GM18907 (cell line): ENCODE measurements at regions not wholly inside any gene's neighbourhood (a gene's known extent, or its start where the extent isn't known, plus 50 kb on each side); places are given as distances from the start of the nearest gene placed in this dataset.

Source experiments
- ATAC-seq: cut with Tn5 transposase; IDR thresholded peaks from one replicate; pipeline ENCODE4 v1.9.1; 2021; ENCODE audit warnings: mild to moderate bottlenecking, moderate library complexity; ENCODE audit not compliant: unreplicated experiment

DNA sequence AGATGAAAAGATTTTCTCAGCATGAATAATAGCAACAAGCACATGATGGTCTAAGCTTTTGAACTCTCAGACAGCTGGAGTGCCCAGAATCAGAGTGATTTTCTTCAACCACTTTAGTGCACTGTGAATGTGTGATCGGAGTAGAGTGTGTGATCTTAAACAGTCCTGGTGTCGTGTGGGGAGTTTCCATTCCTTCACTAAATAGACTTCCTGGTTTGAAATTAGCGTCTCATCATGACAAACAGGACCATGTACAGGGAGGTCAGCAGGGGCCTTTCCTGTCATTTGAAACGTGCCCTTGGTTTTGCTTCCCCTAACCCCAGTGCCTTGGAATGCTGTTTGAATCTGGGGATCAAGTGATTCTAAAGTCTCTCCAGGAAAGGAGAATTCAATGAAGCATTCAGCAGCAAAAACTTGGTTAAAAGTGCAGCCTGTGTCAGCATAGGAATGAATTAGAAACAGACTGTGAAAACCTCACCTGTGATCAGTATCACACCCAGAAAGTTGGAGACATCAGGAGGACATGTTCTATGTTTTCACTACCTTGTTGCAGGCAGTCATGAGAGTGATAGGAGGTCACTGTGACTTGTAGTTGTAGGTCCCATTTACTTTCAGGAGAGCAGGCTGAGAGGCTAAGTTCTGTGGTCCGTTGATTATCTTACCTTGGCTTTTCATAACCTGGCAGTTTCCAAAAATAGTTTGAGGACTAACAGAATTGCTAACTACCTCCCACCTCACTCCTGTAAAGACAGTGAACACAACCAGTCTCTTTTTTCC, 400.3 kb downstream of the MTX2 start:
- ATAC-seq: no peak

DNA sequence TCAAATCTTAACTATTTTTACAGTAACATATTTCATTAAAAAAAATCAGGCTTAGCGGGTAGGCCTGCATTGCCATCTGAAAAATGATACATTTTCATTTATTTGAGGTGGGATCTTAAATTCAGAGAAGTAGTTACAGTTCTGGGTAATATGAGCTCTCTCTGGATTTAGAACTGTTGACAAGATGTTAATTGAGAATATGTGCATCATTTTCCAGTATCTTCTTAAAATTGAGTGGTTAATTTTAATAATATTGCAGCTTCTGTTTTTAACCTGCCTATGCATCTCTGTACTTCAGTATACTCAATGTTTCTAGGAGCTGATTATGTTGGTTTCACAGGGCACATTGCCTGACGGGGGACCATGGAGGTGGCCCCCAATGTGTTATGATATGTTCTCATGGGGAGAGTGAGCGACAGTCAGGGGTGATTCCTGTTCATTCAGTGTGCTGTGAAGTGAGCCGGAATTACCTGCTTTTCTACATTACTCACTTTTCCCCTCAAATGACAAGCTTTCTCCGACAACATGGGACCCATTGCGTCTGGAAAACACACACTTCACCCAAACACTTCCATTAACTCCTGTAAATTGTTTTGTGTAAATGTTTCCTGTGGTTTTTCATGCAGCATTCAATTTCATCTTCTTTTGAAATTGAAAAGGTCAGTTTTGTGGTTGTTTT, 406.2 kb downstream of the MTX2 start:
- ATAC-seq: no peak

DNA sequence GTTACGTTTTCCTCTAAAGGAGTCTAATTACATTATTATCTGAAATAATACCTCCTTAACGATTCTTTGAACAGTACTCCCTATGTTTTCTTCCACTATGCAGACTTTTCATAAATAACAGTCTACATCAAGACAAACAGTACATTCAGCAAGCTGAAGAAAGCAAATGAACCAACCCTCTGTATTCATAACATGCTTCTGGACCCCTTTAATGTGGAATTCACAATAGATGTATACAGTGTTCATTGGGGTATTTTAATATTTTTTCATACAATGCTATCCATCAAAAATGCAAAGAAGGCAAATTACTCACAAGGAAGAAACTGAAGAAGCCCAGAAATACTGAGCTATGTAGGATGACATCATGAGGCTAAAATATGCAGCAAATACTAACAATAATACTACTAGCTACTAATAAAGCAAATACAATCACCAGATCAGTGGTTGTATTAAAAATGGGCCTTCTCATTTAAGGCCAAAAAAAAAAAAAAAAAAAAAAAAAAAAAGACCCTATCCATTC, 408.6 kb downstream of the MTX2 start:
- ATAC-seq: no peak

DNA sequence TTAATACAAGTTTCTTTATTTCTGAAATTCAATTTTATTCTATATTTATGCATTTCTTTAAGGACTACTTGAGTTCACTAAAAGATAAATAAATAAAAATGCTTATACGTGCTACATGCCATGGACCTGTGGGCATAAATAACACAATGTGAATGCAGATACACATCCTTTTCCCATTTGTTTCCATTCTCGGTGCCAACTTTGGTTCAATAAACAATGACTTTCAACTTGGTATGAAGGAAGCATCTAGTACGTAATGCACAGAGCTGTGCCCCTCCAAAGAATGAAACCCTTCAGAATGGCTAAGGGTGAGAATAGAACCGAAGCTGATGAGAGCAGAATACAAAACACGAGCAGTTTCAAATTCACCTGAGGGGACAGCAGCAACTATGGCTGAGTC, 409.3 kb downstream of the MTX2 start:
- no peak for ATAC-seq

DNA sequence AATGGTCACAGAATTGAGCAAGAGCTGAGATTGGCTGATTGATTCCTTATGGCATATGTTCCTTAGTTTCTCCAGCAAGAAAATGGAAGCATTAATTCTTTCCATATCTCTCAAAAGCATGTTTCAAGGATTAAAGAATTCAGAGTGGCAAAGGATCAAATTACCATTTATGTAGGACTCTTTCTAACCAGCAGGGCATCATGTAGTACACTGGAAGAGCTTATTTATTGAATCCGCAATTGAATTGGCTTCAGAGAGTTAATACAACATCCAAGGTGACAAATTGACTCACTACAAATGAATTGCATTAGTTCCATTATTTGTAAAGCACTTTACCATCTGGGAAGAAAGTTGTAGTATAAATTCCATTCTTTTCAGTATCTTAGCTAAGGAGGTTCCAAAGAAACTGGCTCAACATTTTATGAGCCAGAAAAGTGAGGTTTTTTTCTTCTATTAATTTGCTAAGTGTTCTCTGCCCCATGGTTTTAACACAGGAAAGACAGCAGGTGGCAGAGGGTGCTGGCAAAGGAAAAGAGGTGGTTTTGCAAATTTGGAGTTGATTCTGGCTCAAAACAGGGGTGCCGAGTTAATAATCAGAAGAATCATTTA, 409.9 kb downstream of the MTX2 start:
- ATAC-seq: no peak

- ATAC-seq: no peak
These were observed 411.8 kb downstream of the MTX2 start for GRCh38 chr2:176680916-176681516.

DNA sequence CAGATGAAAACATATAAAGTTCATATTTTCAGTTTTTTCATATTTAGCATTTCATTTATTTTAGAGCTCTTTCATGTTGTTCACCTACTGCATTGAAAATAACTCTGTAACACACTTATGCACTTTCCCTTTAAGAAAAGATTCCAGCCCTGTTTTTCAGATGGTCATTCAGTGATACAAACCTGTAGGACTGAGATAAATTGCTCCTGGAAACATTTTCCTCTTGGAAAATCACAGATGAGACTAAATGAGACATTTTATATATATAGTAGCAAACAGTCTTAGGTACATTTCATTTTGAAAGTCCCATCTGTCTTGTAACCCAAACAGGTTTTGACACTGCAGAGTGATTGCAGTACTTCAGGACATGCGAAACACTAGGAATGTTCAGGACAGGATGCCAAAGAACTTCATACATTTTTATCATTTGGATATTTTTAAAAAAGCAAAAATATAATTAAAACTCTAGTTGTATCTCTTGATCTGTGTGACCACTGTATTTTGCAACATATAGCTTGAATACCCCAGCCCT, 412.4 kb downstream of the MTX2 start:
- no peak for ATAC-seq

DNA sequence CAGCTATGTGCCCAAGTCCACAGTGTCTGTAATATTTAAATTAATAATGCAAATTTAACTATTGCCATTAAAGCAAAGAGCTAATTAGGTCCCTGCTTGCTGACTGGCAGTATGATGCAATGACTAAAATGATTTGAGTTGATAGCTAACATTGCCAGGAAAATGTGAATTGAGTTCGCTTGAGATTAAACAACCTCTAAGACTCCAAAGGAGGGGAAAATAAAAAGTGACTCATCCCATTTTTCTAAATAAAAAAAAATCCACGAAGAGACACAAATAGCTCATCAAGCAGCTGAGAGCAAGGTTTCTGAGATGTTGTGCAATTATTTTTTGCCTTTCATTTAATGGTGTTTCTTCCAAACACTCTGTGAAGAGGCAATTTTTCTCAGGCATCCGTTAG, 413.0 kb downstream of the MTX2 start:
- ATAC-seq: no peak

DNA sequence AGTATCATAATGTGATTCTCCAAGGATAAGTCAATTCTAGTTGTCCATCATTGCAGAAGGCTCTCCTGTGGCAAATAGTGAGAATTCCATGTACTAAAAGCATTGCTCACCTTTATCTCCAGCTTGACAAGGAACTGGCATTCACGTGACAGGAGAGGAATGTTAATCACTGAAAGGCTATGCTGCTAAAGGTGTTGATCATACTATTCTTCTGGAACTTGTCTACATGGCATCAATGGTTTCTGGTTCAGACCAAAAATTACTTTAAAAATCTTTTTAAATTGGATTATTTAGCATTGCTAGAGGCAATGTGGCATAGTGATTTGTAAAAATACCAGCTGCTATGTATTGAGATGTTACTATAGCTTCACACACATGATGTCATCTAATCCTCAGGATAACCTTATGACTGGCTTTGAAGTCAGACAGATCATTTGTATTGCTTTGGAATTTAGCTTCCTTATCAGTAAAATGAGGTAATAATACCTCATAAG, 414.4 kb downstream of the MTX2 start:
- no peak for ATAC-seq

GRCh38 chr2:176685908-176686307, 416.7 kb downstream of the MTX2 start:
- ATAC-seq: no peak

GRCh38 chr2:176686328-176686727, 417.1 kb downstream of the MTX2 start:
- ATAC-seq: no peak

- no peak for ATAC-seq
These were observed 418.1 kb downstream of the MTX2 start for GRCh38 chr2:176687342-176687741.

- no peak for ATAC-seq
These were observed 418.7 kb downstream of the MTX2 start for GRCh38 chr2:176687944-176688343.

DNA sequence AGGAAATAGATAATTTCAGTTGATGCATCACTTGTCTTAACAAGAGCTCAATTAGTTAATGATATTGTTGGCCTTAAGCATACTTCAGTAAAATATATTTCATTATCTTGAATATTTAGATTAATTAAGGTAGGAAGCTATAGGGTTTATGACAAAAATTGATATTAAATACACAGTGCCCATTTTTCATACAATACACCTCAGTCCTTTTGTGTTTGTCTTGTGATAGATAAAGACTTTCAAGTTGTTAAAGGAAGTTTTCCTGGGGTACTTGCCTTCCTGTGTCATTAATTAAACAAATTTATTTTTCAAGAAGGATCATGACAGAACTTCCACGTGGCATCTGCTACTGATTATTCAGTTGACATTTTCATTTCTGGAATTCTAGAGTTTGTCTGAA, 420.5 kb downstream of the MTX2 start:
- ATAC-seq: no peak

GRCh38 chr2:176691471-176691870, 422.2 kb downstream of the MTX2 start:
- no peak for ATAC-seq

GRCh38 chr2:176692533-176692932, 423.3 kb downstream of the MTX2 start:
- ATAC-seq: no peak

GRCh38 chr2:176699098-176699497, 429.9 kb downstream of the MTX2 start:
- no peak for ATAC-seq

- no peak for ATAC-seq
These were observed 430.4 kb downstream of the MTX2 start for GRCh38 chr2:176699644-176700043.

DNA sequence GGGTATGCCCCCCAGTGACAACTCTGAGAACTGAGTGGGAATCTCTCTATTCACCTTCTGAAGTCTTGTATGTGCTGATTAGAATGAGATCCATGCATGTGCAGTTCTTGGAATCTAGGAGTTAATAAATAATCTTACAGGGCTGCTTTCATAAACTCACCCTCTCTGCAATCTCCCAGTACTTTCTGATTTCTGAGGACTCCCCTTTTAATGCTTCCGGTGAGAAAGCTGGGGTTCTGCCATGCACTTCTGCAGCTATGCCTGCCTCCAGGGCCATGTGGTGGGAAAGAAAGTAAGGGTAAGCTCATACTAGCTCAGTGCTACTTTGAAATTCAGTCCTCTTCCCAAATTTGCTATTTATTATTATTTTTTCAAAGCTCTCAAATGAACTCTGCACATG, 432.9 kb downstream of the MTX2 start:
- no peak for ATAC-seq

DNA sequence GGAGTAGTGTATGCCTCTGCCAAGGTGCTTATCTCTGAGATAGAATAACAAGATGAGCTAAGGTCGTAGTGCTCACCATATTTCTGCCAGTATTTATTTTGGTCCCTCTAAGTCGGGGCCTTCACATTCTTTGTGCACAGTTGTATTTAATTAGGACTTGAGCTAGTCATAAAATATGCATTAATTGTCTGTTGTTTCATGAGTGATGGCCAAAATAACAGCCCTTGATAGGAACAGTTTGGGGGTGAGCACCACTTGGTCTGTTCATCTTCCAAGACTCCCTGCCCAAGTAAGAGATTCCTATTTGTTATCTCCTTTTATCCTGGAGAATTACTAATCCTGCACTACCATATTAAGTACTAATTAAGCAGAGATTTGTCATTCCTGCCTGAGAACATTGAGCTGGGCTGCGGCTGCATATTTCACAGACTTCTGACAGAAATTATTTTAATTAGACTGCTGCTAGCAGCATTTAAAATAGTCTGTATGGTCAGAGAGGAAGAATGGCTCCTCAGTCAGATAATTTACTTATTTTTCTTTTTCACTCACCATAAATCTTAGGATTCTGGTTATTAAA, 435.1 kb downstream of the MTX2 start:
- ATAC-seq: no peak
